Umbilical cord (tissue), 1 donor: ENCODE measurements at regions not wholly inside any gene's neighbourhood (a gene's known extent, or its start where the extent isn't known, plus 50 kb on each side); places are given as distances from the start of the nearest gene placed in this dataset.
"Not testable (repeated sequence)": the region's sequence is repeated elsewhere in the genome, so short reads cannot be mapped to it uniquely, and the experiment has no call there.

Source experiments
- DNase-seq: peaks from one replicate; pipeline ENCODE4 v3.0.0-alpha.2; 2015; ENCODE audit warnings: low spot score

DNA sequence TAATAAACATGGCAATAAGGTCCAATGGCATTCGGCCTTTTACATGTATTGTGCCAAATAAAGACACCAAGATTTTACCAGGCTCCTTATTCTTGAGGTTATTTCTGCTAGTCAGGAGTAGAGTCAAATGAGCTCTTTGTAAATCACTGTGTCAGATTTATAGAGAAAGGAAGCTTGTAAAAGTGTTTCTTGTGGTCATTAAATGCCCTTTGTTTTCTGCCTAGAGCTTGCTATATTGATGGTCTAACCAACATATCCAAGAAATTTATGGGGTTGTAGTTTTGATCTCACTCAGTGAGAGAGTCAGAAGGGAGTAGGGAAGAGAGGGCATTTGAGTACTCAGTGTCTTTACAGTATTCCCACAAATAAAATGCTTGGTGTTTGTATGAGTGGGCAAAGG lies 86.2 kb upstream of the FRMPD4 start:
- DNase-seq = no peak

DNA sequence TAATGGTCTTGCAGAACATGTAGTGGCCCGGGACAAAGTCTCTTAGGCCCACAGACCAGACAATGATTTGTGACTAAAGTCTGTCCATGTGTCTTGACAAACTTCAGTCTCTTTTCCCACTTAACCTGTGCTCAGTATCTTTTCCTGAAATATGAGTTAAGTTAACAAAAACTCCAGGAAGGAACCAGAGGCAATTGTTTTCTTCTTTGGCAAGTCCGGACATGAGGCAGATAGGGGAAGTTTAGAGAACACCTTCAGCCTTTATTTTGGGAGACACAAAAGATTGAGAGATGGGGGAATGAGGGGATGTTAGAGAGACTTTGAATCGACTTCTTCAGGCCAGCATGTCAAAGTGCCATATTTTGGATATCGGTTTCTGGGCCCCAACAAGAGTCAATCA lies 80.2 kb upstream of the FRMPD4 start:
- no peak for DNase-seq

DNA sequence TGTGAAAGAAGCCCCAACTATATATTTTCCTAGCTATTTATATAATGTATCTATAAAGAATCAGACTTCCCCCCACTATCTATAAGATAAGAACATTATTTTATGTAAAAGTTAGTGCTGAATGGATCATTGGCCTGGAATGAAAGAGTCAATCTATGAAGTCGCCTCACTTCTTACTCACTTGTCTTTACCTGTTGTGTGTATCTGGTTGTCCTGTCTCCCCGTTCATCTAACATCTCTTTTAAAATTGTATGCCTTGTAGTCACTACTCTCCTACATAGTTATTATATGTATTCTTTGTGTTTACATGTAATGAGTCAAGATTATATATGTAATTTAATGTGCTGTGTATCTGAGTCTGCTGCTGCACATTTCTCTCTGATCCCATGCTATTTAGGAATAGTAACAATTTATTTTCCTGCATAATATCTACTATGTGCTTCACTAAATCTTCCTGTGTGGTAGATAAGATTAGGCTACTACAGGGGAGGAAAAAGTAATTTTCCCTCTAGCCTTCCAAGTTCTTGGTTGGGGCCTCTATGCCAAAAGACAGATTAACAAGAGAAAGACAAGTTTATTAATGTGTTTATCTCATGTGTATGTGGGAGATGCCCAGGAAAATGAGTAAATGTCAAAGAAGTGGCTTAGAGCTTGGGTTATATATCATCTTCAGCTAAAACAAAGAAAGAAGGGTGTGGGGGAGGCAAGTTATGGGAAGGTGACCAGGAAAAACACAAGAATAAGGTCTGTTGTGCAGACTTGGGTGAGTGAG lies 77.6 kb upstream of the FRMPD4 start:
- DNase-seq = no peak

DNA sequence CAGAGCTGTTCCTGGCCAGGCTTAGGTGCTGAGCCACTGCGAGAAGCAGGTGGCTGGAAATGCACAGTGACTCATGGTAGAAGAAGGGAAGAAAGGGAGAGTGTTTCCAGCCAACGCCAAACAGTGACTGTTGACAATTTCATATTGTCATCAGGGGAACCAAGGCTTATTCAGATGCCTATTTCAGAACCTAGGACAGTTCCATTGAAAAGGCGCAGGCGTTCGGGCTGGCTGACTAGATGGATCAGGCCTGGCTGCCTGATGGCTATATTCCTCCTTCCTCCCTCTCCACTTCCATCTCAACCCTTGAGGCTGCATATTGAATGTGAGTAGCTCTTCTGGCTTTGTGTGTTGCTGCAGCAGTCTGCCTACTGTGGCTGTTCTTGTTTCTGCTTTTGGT lies 73.0 kb upstream of the FRMPD4 start:
- DNase-seq = peak; percentile 4

DNA sequence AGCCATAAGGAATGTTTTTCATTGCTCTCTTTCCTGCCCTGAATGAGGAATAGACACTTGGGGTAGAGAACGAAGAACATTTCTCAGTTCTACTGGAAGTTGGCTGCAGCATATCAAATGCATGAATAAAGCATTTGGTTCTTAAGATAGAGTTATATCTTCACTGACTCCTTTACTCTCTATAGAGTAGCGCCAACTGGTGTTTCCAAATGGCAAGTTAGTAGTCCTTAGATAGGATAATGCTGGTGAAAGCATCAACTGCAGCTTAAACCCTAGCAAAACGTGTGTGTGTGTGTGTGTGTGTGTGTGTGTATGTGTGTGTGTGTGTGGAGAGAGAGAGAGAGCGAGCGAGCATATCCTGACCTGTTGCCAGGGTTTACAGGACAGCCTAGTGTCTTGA lies 62.2 kb upstream of the FRMPD4 start:
- DNase-seq = no peak

DNA sequence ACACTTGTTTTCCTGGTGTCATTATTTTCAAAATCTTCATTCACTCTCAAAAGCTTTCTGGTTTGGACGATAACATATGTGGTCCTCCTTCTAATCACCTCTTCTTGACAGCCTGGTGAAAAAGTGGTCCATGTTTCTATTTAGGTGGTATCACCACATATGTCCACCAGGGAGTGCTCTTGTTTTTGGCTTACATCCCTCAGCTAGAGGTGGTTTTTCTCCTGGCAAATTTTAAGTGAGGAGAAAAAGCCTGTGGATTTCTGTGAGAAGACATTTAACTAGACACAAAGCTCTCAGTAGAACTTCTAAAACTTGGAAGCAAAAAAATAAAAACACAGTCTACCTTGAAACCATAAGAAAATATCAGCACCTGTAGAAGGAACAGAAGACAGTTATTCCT lies 58.0 kb upstream of the FRMPD4 start:
- peak; percentile 8 for DNase-seq

DNA sequence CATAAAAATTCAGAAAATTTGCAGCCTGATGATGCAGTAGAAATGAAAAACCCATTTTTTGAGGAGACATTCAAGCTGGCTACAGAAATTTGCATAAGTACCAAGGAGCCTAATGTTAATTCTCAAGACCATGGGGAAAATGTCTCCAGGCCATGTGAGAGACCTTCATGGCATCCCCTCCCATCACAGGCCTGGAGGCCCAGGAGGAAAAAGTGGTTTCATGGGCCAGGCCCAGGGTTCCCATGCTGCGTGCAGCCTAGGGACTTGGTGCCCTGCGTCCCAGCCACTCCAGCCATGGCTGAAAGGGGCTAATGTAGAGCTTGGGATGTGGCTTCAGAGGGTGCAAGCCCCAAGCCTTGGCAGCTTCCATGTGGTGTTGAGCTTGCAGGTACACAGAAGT lies 55.3 kb upstream of the FRMPD4 start:
- not testable (repeated sequence) for DNase-seq
